HL-60 (cell line): ENCODE measurements at regions not wholly inside any gene's neighbourhood (a gene's known extent, or its start where the extent isn't known, plus 50 kb on each side); places are given as distances from the start of the nearest gene placed in this dataset.

ENCODE experiments used
- DNase-seq, 2 experiments: peaks; one replicate each; pipeline ENCODE4 v3.0.0-alpha.2; 2010 to 2020; ENCODE audit warnings: low read depth in 1 of 2, low spot score in 1 of 2
- H3K27ac ChIP-seq: fragments of 250-450 bp; sonication (Bioruptor Pico); replicated peaks from 2 replicates; pipeline ENCODE4 v1.5.1; 2020; ENCODE audit warnings: mild to moderate bottlenecking, moderate library complexity
- H3K27me3 ChIP-seq: fragments of 250-450 bp; sonication (Bioruptor Pico); 2 replicates; pipeline ENCODE4 v1.5.1; 2021; ENCODE audit warnings: mild to moderate bottlenecking, moderate library complexity; ENCODE audit not compliant: insufficient read depth, poor library complexity, severe bottlenecking
- H3K4me3 ChIP-seq: replicated peaks from 2 replicates; pipeline ENCODE4 v1.5.1; 2011; ENCODE audit warnings: mild to moderate bottlenecking, control low read depth, low read length; ENCODE audit not compliant: insufficient read depth
- GABPA ChIP-seq: IDR thresholded peaks from 2 replicates; pipeline ENCODE4 v1.6.1; 2012; ENCODE audit warnings: low read depth
- POLR2AphosphoS5 ChIP-seq: IDR thresholded peaks from 2 replicates; pipeline ENCODE4 v1.6.1; 2012; ENCODE audit warnings: low read depth
- SPI1 ChIP-seq: IDR thresholded peaks from 2 replicates; pipeline ENCODE4 v1.6.1; 2012; ENCODE audit warnings: low read depth, mild to moderate bottlenecking, borderline replicate concordance
- TF ChIP-seq, protein P1 (sequence below): IDR thresholded peaks from 2 replicates; pipeline ENCODE4 v1.6.1; 2012; ENCODE audit warnings: low read depth; ENCODE audit not compliant: insufficient replicate concordance
- TF ChIP-seq, protein P2 (sequence below): IDR thresholded peaks from one replicate; pipeline ENCODE4 v1.5.1; 2011; ENCODE audit warnings: low read length, control low read depth, inconsistent platforms; ENCODE audit not compliant: insufficient read depth

DNA sequence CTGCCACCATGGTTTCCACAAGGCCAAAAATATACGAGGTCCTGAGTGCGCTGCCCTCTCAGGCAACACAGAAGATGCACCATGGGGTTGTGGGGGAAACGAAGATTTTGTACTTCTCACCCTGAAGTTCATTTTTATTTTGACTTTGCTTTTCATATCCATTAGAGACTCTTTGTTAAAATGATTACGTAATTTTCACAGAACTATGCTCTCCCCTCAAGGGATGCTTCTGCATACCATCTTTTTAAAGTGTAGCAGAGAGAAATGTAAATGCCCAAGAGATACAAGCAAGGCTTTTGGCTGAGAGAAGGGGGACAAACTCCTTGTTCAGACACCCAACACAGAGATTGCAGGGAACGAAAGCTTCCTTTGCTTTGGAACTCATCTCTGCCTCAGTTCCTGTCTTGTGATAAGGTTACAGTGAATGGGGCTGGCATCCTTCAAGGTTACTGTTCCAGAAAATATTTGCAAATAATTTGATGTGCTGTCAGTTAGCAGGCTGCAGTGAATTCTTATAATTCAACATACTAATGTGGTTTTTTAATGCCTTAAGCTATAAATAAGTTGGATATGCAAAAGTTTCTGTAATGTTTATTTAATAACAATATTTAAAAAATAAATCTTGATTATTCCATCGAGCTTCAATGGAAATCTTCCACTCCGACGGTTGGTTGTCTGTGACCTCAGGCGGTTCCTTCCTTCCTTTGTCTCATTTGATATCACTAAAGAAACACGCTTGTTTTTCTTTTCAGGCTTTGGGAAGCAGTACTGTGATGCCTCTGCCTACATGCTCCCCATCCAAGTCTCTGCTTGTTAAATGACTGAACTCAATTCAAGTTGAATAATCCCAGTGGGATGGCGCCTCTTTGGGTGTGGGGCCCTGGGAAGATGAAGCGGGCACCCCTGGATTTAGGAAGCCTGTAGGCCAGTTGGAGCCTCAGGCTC, 209.3 kb upstream of the CTBP2 start:
- DNase-seq, result no peak
- TF ChIP-seq, protein P1, sequence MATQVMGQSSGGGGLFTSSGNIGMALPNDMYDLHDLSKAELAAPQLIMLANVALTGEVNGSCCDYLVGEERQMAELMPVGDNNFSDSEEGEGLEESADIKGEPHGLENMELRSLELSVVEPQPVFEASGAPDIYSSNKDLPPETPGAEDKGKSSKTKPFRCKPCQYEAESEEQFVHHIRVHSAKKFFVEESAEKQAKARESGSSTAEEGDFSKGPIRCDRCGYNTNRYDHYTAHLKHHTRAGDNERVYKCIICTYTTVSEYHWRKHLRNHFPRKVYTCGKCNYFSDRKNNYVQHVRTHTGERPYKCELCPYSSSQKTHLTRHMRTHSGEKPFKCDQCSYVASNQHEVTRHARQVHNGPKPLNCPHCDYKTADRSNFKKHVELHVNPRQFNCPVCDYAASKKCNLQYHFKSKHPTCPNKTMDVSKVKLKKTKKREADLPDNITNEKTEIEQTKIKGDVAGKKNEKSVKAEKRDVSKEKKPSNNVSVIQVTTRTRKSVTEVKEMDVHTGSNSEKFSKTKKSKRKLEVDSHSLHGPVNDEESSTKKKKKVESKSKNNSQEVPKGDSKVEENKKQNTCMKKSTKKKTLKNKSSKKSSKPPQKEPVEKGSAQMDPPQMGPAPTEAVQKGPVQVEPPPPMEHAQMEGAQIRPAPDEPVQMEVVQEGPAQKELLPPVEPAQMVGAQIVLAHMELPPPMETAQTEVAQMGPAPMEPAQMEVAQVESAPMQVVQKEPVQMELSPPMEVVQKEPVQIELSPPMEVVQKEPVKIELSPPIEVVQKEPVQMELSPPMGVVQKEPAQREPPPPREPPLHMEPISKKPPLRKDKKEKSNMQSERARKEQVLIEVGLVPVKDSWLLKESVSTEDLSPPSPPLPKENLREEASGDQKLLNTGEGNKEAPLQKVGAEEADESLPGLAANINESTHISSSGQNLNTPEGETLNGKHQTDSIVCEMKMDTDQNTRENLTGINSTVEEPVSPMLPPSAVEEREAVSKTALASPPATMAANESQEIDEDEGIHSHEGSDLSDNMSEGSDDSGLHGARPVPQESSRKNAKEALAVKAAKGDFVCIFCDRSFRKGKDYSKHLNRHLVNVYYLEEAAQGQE, result no peak
- TF ChIP-seq GABPA (no peak), POLR2AphosphoS5 (no peak), SPI1 (no peak)
- TF ChIP-seq, protein P2, sequence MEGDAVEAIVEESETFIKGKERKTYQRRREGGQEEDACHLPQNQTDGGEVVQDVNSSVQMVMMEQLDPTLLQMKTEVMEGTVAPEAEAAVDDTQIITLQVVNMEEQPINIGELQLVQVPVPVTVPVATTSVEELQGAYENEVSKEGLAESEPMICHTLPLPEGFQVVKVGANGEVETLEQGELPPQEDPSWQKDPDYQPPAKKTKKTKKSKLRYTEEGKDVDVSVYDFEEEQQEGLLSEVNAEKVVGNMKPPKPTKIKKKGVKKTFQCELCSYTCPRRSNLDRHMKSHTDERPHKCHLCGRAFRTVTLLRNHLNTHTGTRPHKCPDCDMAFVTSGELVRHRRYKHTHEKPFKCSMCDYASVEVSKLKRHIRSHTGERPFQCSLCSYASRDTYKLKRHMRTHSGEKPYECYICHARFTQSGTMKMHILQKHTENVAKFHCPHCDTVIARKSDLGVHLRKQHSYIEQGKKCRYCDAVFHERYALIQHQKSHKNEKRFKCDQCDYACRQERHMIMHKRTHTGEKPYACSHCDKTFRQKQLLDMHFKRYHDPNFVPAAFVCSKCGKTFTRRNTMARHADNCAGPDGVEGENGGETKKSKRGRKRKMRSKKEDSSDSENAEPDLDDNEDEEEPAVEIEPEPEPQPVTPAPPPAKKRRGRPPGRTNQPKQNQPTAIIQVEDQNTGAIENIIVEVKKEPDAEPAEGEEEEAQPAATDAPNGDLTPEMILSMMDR, result no peak
- Histone ChIP-seq H3K27ac (no peak overlapping the region), H3K27me3 (no peaks in the 10 kb centered on the region), H3K4me3 (no peak overlapping the region)

DNA sequence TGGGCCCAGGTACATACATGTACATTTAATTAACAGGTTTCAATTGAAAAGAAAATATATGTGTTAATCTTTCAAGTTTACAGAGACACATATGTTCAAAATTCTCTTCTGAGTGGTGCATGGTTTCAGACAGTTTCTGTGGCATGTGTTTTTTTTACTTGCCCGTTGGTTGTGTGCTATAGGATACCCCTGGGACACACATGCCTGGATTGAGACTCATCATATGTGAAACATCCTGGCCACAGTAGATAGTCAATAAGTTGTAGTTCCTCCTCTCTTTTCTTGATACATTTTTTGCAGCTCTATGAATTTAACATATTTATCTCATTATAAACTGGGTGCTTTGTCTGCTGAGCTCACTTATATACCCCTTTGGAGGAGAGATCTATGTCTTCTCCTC, 207.8 kb upstream of the CTBP2 start:
- TF ChIP-seq GABPA (no peak), SPI1 (no peak), POLR2AphosphoS5 (no peak)
- TF ChIP-seq, protein P1, result no peak
- TF ChIP-seq, protein P2, result no peak
- Histone ChIP-seq H3K4me3 (no peak overlapping the region), H3K27ac (no peak overlapping the region), H3K27me3 (no peaks in the 10 kb centered on the region)
- no peak for DNase-seq

DNA sequence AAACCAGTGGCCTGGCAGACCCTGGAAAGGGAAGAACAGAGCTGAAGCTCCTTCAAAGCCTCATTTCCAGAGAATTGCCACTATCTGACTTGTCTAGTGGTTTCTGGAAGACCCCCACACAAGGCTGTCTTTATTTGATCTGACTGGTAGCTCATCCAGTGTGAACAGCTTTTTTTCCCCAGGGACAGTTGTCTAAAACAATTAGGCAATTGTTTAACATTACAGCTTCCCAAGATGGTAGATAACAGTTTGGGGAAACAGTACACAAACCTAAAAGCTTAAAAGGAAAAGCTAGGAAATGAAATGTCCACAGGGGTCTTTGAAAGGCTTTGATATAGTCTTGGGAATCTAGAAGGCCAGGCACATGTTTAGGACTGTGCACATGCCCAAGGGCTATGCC, 203.4 kb upstream of the CTBP2 start:
- TF ChIP-seq SPI1, result no peak
- TF ChIP-seq, protein P1, result no peak
- no peak for TF ChIP-seq POLR2AphosphoS5
- TF ChIP-seq GABPA, result no peak
- TF ChIP-seq, protein P2, result no peak
- no peak overlapping the region for H3K4me3 ChIP-seq
- no peaks in the 10 kb centered on the region for H3K27me3 ChIP-seq
- no peak for DNase-seq
- no peak overlapping the region for H3K27ac ChIP-seq
